Fibroblast of the conjunctiva (primary cell): ENCODE measurements at regions not wholly inside any gene's neighbourhood (a gene's known extent, or its start where the extent isn't known, plus 50 kb on each side); places are given as distances from the start of the nearest gene placed in this dataset.
"Not testable (repeated sequence)": the region's sequence is repeated elsewhere in the genome, so short reads cannot be mapped to it uniquely, and the experiment has no call there.

ENCODE experiments used
- DNase-seq: peaks from one replicate; pipeline ENCODE4 v3.0.0-alpha.2; 2010; ENCODE audit warnings: low read depth

DNA sequence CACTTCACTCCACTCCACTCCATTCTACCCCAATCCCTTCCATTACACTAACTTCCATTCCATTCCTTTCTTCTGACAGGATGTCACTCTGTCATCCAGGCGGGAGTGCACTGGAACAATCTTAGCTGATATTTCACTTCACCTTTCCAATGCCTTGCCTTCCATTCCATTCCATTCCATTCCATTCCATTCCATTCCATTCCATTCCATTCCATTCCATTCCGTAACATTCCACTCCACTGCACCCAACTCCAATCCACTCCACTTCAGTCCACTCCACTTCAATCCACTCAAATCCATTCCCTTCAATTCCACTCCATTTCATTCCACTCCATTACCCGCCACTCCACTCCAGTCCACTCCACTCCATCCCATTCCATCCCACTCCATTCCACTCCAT is 1099.4 kb downstream of the TSPY10 start:
- peak; percentile 74 for DNase-seq

GRCh38 chrY:10648813-10649212 is 1121.1 kb downstream of the TSPY10 start:
- DNase-seq = not testable (repeated sequence)

DNA sequence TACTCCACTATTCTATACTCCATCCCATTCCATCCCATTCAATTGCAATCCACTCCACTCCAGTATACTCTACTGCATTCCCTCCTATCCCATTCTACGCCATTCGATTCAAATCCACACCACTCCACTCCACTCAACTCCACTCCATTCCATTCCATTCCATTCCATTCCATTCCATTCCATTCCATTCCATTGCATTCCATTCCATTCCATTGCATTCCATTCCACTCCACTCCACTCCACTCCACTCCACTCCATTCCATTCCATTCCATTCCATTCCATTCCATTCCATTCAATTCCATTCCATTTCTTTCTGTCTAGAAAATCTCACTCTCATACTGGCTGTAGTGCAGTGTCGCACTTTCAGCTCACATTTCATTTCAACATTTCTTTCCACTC is 1129.4 kb downstream of the TSPY10 start:
- DNase-seq = not testable (repeated sequence)

- DNase-seq = no peak
These were observed 1139.1 kb downstream of the TSPY10 start for GRCh38 chrY:10666785-10667184.

DNA sequence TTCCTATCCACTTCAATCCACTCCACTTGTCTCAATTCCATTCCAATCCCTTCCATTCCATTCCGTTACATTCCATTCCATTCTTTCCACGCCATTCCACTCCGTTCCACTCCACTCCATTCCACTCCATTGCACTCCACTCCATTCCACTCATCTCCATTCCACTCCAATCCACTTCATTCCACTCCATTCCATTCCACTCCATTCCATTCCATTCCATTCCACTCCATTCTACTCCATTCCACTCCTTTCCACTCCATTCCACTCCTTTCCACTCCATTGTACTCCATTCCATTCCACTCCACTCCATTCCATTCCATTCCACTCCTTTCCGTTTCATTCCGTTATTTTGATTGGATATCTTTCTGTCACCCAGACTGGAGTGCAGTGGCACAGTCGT is 1158.7 kb downstream of the TSPY10 start:
- DNase-seq = no peak
